ENCODE measurements at regions not wholly inside any gene's neighbourhood (a gene's known extent, or its start where the extent isn't known, plus 50 kb on each side); places are given as distances from the start of the nearest gene placed in this dataset.
"Not testable (repeated sequence)": the region's sequence is repeated elsewhere in the genome, so short reads cannot be mapped to it uniquely, and the experiment has no call there.

- DNase-seq, result no peak
Observed at GRCh38 chr5:9786380-9787360, 156.5 kb upstream of the TAS2R1 start.

GRCh38 chr5:9785751-9786150, 155.6 kb upstream of the TAS2R1 start:
- no peak for DNase-seq

- DNase-seq, result no peak
Observed at GRCh38 chr5:9784231-9784630, 154.1 kb upstream of the TAS2R1 start.

- no peak for DNase-seq
Observed at GRCh38 chr5:9782826-9783560, 152.8 kb upstream of the TAS2R1 start.

GRCh38 chr5:9781890-9782289, 151.7 kb upstream of the TAS2R1 start:
- no peak for DNase-seq

- no peak for DNase-seq
Observed at GRCh38 chr5:9781275-9781674, 151.1 kb upstream of the TAS2R1 start.

GRCh38 chr5:9780501-9780900, 150.3 kb upstream of the TAS2R1 start:
- DNase-seq, result no peak

GRCh38 chr5:9776525-9776924, 146.4 kb upstream of the TAS2R1 start:
- DNase-seq, result no peak

GRCh38 chr5:9775339-9775738, 145.2 kb upstream of the TAS2R1 start:
- no peak for DNase-seq

- DNase-seq, result no peak
Observed at GRCh38 chr5:9774472-9775079, 144.4 kb upstream of the TAS2R1 start.

GRCh38 chr5:9771079-9771478, 140.9 kb upstream of the TAS2R1 start:
- DNase-seq, result no peak

GRCh38 chr5:9766581-9766980, 136.4 kb upstream of the TAS2R1 start:
- DNase-seq, result no peak

GRCh38 chr5:9765419-9766140, 135.4 kb upstream of the TAS2R1 start:
- DNase-seq, result no peak

- no peak for DNase-seq
Observed at GRCh38 chr5:9761706-9762105, 131.6 kb upstream of the TAS2R1 start.

GRCh38 chr5:9752670-9753069, 122.5 kb upstream of the TAS2R1 start:
- not testable (repeated sequence) for DNase-seq

- no peak for DNase-seq
Observed at GRCh38 chr5:9743507-9743906, 113.4 kb upstream of the TAS2R1 start.

- no peak for DNase-seq
Observed at GRCh38 chr5:9742848-9743247, 112.7 kb upstream of the TAS2R1 start.

GRCh38 chr5:9739135-9739534, 109.0 kb upstream of the TAS2R1 start:
- no peak for DNase-seq

- DNase-seq, result no peak
Observed at GRCh38 chr5:9737265-9737664, 107.1 kb upstream of the TAS2R1 start.

GRCh38 chr5:9733486-9733885, 103.3 kb upstream of the TAS2R1 start:
- DNase-seq, result no peak

- DNase-seq, result no peak
Observed at GRCh38 chr5:9731159-9731558, 101.0 kb upstream of the TAS2R1 start.

- no peak for DNase-seq
Observed at GRCh38 chr5:9728261-9728660, 98.1 kb upstream of the TAS2R1 start.

GRCh38 chr5:9726931-9727330, 96.8 kb upstream of the TAS2R1 start:
- no peak for DNase-seq
